ENCODE measurements at regions not wholly inside any gene's neighbourhood (a gene's known extent, or its start where the extent isn't known, plus 50 kb on each side); places are given as distances from the start of the nearest gene placed in this dataset.

- TF ChIP-seq ZNF232 (CRISPR knock-in tag; IDR thresholded peaks at IDR 0.05), result no peak
- TF ChIP-seq CTCF (IDR thresholded peaks at IDR 0.05), result no peak
- TF ChIP-seq TEAD4 (CRISPR knock-in tag; IDR thresholded peaks at IDR 0.05), result no peak
- TF ChIP-seq, protein P1, sequence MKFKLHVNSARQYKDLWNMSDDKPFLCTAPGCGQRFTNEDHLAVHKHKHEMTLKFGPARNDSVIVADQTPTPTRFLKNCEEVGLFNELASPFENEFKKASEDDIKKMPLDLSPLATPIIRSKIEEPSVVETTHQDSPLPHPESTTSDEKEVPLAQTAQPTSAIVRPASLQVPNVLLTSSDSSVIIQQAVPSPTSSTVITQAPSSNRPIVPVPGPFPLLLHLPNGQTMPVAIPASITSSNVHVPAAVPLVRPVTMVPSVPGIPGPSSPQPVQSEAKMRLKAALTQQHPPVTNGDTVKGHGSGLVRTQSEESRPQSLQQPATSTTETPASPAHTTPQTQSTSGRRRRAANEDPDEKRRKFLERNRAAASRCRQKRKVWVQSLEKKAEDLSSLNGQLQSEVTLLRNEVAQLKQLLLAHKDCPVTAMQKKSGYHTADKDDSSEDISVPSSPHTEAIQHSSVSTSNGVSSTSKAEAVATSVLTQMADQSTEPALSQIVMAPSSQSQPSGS (CRISPR knock-in tag; IDR thresholded peaks at IDR 0.05; ENCODE audit: borderline replicate concordance, low read depth), result no peak
- no peak for TF ChIP-seq FOXJ3 (CRISPR knock-in tag; IDR thresholded peaks at IDR 0.05; ENCODE audit: borderline replicate concordance)
- TF ChIP-seq HMGXB4 (CRISPR knock-in tag; IDR thresholded peaks at IDR 0.05), result no peak
- no peak for TF ChIP-seq ATF1 (CRISPR knock-in tag; IDR thresholded peaks at IDR 0.05)
Measured at GRCh38 chrX:20591246-20591645, 324.5 kb upstream of the RPS6KA3 start.

Data from WTC11 (cell line).